Muscle of back (tissue), 3 donors: ENCODE measurements at regions not wholly inside any gene's neighbourhood (a gene's known extent, or its start where the extent isn't known, plus 50 kb on each side); places are given as distances from the start of the nearest gene placed in this dataset.
"Not testable (repeated sequence)": the region's sequence is repeated elsewhere in the genome, so short reads cannot be mapped to it uniquely, and the experiment has no call there.

Experiments
- DNase-seq, 3 donors: peaks; one replicate each; pipeline versions ENCODE4 v3.0.0 to v3.0.0-alpha.2; 2013

GRCh38 chr19:13652810-13653590 is 111.3 kb upstream of the MRI1 start:
- DNase-seq = no peak

- DNase-seq = no peak
Measured at GRCh38 chr19:13646758-13647157, 117.6 kb upstream of the MRI1 start.

- DNase-seq = no peak
Measured at GRCh38 chr19:13644645-13645044, 119.7 kb upstream of the MRI1 start.

GRCh38 chr19:13640611-13641010 is 123.7 kb upstream of the MRI1 start:
- DNase-seq = no peak

DNA sequence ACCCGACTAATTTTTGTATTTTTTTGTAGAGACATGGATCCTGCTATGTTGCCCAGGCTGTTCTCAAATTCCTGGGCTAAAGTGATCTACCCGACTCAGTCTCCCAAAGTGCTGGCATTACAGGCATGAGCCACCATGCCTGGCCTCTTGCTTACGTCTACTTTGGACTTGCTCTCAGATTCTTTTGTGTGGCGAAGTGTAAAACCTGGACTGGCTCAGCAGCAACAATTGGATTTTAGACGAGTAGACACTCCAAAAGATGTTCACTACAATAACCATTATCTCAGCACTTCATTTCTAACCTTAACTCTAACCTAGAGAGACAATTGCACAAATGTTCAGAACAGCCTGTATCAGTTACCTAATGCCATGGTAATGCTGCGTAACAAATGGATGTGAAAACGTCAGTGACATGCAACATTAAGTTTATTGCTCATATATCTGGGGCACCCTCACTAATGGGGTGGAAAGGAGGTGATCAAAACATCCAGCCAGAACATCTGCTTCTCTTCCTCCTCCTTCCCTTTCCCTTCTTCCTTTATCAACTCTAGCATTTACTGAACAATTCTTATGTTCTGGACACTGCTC is 124.9 kb upstream of the MRI1 start:
- DNase-seq = no peak

DNA sequence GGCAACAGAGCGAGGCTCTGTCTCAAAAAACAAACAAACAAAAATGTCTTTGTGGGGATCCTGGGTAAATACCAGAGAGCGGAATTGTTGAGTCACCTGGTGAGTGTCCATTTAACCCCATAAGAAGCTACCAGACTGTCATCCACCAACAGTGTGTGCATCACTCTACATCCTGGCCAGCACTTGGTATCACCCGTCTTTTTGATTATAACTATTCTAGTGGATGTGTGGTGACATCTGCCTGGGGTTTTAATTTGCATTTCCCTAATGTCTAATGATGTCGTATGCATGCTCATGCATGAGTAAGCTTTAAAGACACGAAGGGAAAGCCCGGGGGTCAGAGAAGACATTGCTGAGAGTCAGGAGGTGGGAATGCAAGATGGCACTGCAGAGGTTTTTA is 126.7 kb upstream of the MRI1 start:
- peak in 1 of 3 donors; percentile 19 for DNase-seq

DNA sequence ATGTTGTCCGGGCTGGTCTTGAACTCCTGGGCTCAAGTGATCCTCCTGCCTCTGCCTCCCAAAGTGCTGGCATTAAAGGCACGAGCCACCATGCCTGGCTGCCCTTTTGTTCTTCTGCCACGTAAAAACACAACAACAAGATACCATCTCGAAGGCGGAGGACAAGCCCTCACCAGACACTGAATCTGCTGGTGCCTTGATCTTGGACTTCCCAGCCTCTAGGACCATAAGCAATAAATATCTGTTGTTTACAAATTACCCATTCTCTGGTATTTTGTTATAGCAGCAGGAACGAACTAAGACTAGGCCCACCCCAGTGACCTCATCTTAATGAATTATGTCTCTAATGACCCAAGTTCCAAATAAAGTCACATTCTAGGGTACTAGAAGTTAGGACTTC is 128.4 kb upstream of the CACNA1A start:
- no peak for DNase-seq

DNA sequence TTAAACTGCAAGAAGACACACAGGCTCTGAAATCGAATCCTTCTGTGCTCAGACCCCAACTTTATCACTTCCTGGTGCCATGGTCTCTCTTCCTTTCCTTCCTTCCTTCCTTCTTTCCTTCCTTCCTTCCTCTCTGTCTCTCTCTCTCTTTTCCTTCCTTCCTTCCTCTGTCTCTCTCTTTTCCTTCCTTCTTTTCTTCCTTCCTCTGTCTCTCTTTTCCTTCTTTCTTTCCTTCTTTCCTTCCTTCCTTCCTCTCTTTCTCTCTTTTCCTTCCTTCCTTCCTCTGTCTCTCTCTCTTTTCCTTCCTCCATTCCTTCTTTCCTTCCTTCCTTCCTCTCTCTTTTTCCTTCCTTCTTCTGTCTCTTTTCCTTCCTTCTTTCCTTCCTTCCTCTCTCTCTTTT is 127.2 kb upstream of the CACNA1A start:
- no peak for DNase-seq

DNA sequence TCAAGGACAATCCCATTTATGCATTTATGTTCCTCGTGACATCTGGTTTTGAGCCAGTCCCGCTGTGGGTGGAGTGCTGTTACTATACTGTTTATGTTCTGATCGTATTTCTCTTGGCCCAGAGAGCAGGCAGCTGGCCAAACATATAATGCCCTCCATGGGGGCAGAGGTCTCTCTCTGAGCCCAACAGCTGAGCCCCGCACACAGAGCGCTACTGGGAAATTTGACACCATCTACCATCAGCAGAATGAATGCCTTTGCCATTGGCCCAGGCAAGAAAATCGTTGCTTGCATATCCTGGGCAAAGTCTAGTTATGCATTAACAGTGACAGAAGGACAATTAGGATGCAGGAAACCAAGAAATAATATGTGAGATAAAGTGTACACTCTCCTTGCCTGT is 126.8 kb upstream of the CACNA1A start:
- peak; percentile 75 to 87 (median 83) for DNase-seq

- DNase-seq = not testable (repeated sequence)
Measured at GRCh38 chr19:13632164-13632563, 125.9 kb upstream of the CACNA1A start.

DNA sequence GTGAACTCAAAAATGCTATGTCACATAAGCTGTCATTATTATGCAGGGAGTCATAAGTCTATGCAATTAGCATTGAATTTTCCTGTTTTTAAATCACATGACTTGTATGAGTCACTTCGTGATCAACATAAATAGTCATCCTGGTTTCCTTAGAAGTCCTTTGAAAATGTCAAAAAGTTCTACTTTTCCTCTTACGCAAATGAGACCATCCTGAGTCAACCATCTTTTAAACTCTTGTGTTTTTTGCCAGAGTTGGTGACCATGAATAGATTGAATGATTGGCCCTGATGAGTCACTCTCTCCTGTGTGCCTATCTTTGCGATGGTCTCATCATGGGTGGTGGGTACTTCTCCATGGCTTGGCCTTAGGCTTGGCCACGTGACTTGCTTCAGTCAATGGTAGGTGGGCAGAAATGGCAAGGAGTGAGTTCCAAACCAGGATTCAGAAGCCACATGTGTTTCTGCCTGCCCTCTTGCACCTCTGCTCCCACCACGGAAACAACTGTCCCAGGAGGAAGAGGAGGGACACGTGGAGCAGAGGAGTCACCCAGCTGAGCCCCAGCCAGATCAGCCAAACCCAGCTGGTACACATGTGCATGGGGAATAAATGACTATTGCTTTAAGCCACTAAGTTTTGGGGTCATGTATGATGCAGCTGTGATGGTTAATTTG is 123.5 kb upstream of the CACNA1A start:
- peak in 1 of 3 donors; percentile 52 for DNase-seq

- DNase-seq = no peak
Measured at GRCh38 chr19:13627531-13627930, 121.3 kb upstream of the CACNA1A start.

GRCh38 chr19:13623716-13624710 is 117.7 kb upstream of the CACNA1A start:
- DNase-seq = no peak

DNA sequence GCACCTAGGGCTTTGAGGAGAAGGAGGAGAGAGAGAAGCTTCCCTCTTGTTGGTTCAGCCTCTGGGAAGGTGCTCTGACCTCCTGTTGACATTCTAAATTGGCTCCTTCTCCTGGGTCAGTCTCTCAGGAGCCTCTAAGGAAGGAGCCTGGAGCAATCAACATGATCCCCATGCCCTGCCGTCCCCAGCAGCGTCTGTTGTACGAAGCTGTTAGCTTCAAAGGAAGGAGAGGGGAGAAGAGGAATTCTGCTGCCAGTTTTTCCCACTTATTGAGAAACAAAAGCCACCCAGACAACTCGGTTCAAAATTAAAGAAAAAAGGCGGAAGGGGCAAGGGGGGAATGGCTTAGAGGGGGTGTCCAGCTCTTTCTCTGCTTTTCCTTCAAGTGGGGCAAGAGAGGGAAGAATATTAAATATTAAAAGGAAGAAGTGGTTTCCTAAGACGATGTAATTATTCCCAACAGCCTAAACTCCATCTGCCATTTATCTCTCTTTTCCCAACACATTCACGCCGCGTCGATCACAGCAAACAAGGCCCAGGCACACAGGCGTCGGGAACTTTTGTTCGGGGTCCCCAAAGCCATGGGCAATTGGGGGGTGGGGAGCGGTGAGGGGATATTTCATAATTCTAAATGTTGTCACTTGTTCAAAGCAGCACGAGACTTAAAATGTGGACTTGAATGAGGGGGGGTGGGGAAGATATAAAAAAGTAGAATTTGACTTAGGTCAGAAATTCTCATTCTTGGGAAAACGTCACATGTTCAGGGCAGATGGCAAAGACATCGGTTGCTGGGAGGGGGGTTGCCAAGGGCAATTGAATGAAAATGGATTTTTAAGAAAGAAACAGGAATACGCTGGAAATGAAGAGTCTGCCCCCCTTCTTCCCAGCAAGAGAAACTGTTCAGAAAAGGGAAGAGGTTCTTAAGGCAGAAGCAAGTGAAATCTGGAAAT is 116.8 kb upstream of the CACNA1A start:
- no peak for DNase-seq

DNA sequence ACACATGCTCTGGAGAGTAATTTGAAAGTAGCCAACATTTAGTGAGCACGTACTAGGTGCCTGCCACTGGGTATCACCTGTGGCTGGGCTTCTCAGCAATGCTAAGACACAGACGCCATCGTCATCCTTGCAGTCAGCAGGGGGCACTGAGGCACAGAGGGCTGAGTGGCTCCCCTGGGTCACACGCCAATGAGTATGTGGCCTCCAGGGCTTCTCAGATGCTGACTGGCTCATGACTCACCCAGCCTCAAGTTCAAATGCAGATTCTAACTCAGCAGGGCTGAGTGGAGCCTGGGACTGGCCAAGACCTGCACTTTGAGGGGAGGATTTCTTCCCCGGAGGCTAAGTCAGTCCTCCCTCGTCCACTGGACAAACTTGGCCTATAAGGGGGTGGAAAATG is 115.1 kb upstream of the CACNA1A start:
- peak in 1 of 3 donors; percentile 67 for DNase-seq

DNA sequence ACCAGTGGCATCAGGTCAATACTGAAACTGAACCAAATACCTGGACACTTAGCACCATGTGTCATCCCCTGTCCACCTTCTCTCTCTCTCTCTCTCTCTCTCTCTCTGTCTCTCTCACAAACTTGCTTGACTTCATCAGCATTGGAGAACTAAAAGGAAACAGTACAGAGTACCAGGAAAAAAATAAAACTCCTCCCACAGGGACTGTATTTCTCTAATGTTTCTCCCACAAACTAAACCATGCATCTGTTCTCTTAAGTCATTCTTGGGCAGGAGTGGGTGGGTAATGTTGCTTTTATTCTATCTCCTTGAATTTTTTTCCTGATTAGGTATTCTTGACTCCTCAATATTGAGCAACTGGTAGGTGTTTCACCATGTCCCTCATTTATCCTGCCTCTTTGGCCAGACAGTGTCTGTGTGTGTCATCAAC is 112.9 kb upstream of the CACNA1A start:
- DNase-seq = no peak

- no peak for DNase-seq
Measured at GRCh38 chr19:13615890-13616289, 109.6 kb upstream of the CACNA1A start.

- no peak for DNase-seq
Measured at GRCh38 chr19:13613447-13613846, 107.2 kb upstream of the CACNA1A start.

DNA sequence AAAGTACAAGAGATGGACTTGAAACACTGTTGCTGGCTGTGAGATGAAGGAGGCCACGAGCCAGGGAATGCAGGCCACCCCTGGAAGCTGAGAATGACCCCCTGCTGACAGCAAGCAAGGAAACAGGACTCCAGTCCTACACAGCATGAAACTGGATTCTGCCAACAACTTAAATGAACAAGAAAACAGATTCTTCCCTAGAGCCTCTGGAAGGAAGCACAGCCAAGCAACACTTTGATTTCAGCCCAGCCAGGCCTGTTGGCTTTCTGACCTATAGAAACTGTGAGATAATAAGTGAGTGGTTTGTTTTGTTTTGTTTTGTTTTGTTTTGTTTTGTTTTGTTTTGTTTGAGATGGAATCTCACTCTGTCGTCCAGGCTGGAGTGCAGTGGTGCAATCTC is 105.3 kb upstream of the CACNA1A start:
- no peak for DNase-seq

- DNase-seq = no peak
Measured at GRCh38 chr19:13610039-13610691, 103.9 kb upstream of the CACNA1A start.
